ENCODE measurements at regions not wholly inside any gene's neighbourhood (a gene's known extent, or its start where the extent isn't known, plus 50 kb on each side); places are given as distances from the start of the nearest gene placed in this dataset.
"Not testable (repeated sequence)": the region's sequence is repeated elsewhere in the genome, so short reads cannot be mapped to it uniquely, and the experiment has no call there.

GRCh38 chr3:86378829-86379228 is 612.1 kb downstream of the VGLL3 start:
- no peaks in the 10 kb centered on the region for H3K4me1 ChIP-seq
- no peak for DNase-seq (ENCODE audit: low read depth in 1 of 2, low spot score in 1 of 2)
- no peak for ATAC-seq
- no peaks in the 10 kb centered on the region for H3K9me3 ChIP-seq
- FAIRE-seq, result no peak
- CTCF ChIA-PET, result no interaction called here
- no peak overlapping the region for H3K27ac ChIP-seq
- POLR2A ChIA-PET, result no interaction called here
- no peak overlapping the region for H3K4me3 ChIP-seq
- no peak for TF ChIP-seq KDM5A (IDR thresholded peaks at IDR 0.05)
- no peak for TF ChIP-seq E2F6 (IDR thresholded peaks at IDR 0.05; ENCODE audit: borderline replicate concordance, low read depth)
- TF ChIP-seq TP53 (CRISPR knock-in tag; IDR thresholded peaks at IDR 0.05), result no peak
- TF ChIP-seq MAZ (IDR thresholded peaks at IDR 0.05; ENCODE audit: borderline replicate concordance, low read depth, low read length), result no peak
- no peak for TF ChIP-seq BHLHE40 (IDR thresholded peaks at IDR 0.05; ENCODE audit: low read depth, low read length)
- TF ChIP-seq ZFP36 (IDR thresholded peaks at IDR 0.05; ENCODE audit: borderline replicate concordance, partially characterized antibody), result no peak
- TF ChIP-seq FOXS1 (CRISPR knock-in tag; IDR thresholded peaks at IDR 0.05), result no peak
- TF ChIP-seq ELK1 (IDR thresholded peaks at IDR 0.05; ENCODE audit: low read depth, low read length), result no peak
- TF ChIP-seq HEYL (CRISPR knock-in tag; IDR thresholded peaks at IDR 0.05), result no peak
- no peak for TF ChIP-seq CBX8 (IDR thresholded peaks at IDR 0.05)
- no peak for TF ChIP-seq EHMT2 (IDR thresholded peaks at IDR 0.05; ENCODE audit: low read depth)
- no peak for TF ChIP-seq RCOR1 (IDR thresholded peaks at IDR 0.05; ENCODE audit: low read depth, low read length)
- no peak for TF ChIP-seq HMGXB4 (CRISPR knock-in tag; IDR thresholded peaks at IDR 0.05; ENCODE audit: borderline replicate concordance)
- TF ChIP-seq KDM1A (IDR thresholded peaks at IDR 0.05; ENCODE audit: low read depth), result no peak
- no peak for TF ChIP-seq TFCP2L1 (CRISPR knock-in tag; IDR thresholded peaks at IDR 0.05)
- TF ChIP-seq RAD21 (conservative IDR thresholded peaks at IDR 0.05 in 1 of 2, IDR thresholded peaks at IDR 0.05 in 1 of 2), result no peak
- no peak for TF ChIP-seq MYC (IDR thresholded peaks at IDR 0.05; ENCODE audit: borderline replicate concordance, low read length)
- 30% methylated on average over 2 of the region's 2 CpGs for WGBS (ENCODE audit: missing lambda C conversion rate)
- no peak overlapping the region for H3K4me2 ChIP-seq

- FAIRE-seq; H3K9me3 ChIP-seq; CTCF ChIA-PET; ATAC-seq; H3K4me3 ChIP-seq; H3K4me2 ChIP-seq; H3K4me1 ChIP-seq; POLR2A ChIA-PET; H3K27ac ChIP-seq; DNase-seq (ENCODE audit: low read depth in 1 of 2, low spot score in 1 of 2): not testable (repeated sequence)
- WGBS (ENCODE audit: missing lambda C conversion rate), result 24% methylated on average over 6 of the region's 6 CpGs
Observed at GRCh38 chr3:86335566-86335965, 655.4 kb downstream of the VGLL3 start.

GRCh38 chr3:86333636-86334035 is 657.3 kb downstream of the VGLL3 start:
- no peaks in the 10 kb centered on the region for H3K4me1 ChIP-seq
- ChIA-PET POLR2A (no interaction called here), CTCF (no interaction called here)
- no peak overlapping the region for H3K27ac ChIP-seq
- WGBS (ENCODE audit: missing lambda C conversion rate), result 46% methylated on average over 3 of the region's 3 CpGs
- ATAC-seq (no peak), DNase-seq (ENCODE audit: low read depth in 1 of 2, low spot score in 1 of 2) (no peak), FAIRE-seq (no peak)
- H3K4me2 ChIP-seq, result no peak overlapping the region
- H3K9me3 ChIP-seq, result no peaks in the 10 kb centered on the region
- no peak overlapping the region for H3K4me3 ChIP-seq
- TF ChIP-seq RAD21 (conservative IDR thresholded peaks at IDR 0.05 in 1 of 2, IDR thresholded peaks at IDR 0.05 in 1 of 2), result no peak
- no peak for TF ChIP-seq HOXB13 (CRISPR knock-in tag; IDR thresholded peaks at IDR 0.05; ENCODE audit: low read depth)
- TF ChIP-seq NPAS2 (CRISPR knock-in tag; IDR thresholded peaks at IDR 0.05; ENCODE audit: borderline replicate concordance), result no peak
- no peak for TF ChIP-seq CBX8 (IDR thresholded peaks at IDR 0.05)
- no peak for TF ChIP-seq REST (IDR thresholded peaks at IDR 0.05)
- no peak for TF ChIP-seq CHD2 (IDR thresholded peaks at IDR 0.05; ENCODE audit: low read length, partially characterized antibody)
- no peak for TF ChIP-seq PHF8 (IDR thresholded peaks at IDR 0.05; ENCODE audit: borderline replicate concordance, low read depth)
- TF ChIP-seq RARB (CRISPR knock-in tag; IDR thresholded peaks at IDR 0.05), result no peak
- TF ChIP-seq GATA3 (IDR thresholded peaks at IDR 0.05; ENCODE audit: borderline replicate concordance), result no peak
- TF ChIP-seq MYC (IDR thresholded peaks at IDR 0.05; ENCODE audit: borderline replicate concordance, low read length), result no peak
- TF ChIP-seq EP300 (IDR thresholded peaks at IDR 0.05), result no peak
- no peak for TF ChIP-seq ESRRA (IDR thresholded peaks at IDR 0.05; ENCODE audit: borderline replicate concordance, low read length)
- TF ChIP-seq PBX3 (IDR thresholded peaks at IDR 0.05), result no peak
- TF ChIP-seq ZSCAN20 (CRISPR knock-in tag; IDR thresholded peaks at IDR 0.05), result no peak

Measured in A549 (cell line).